Ishikawa (cell line): ENCODE measurements at regions not wholly inside any gene's neighbourhood (a gene's known extent, or its start where the extent isn't known, plus 50 kb on each side); places are given as distances from the start of the nearest gene placed in this dataset.

ENCODE experiments used
- CEBPB ChIP-seq: IDR thresholded peaks from 2 replicates; pipeline ENCODE4 v1.6.1; 2012
- CREB1 ChIP-seq: IDR thresholded peaks from 2 replicates; pipeline ENCODE4 v1.6.1; 2012; ENCODE audit warnings: low read depth
- EGR1 ChIP-seq: IDR thresholded peaks from 2 replicates; pipeline ENCODE4 v1.6.1; 2012
- EP300 ChIP-seq: IDR thresholded peaks from 2 replicates; pipeline ENCODE4 v1.6.1; 2012; ENCODE audit warnings: borderline replicate concordance
- FOXM1 ChIP-seq: IDR thresholded peaks from 2 replicates; pipeline ENCODE4 v1.6.1; 2012; ENCODE audit warnings: low read depth, borderline replicate concordance
- MAX ChIP-seq: IDR thresholded peaks from 2 replicates; pipeline ENCODE4 v1.6.1; 2012
- NFIC ChIP-seq: IDR thresholded peaks from 2 replicates; pipeline ENCODE4 v1.6.1; 2012
- RAD21 ChIP-seq: IDR thresholded peaks from 2 replicates; pipeline ENCODE4 v1.6.1; 2012; ENCODE audit warnings: low read depth
- TAF1 ChIP-seq: IDR thresholded peaks from 2 replicates; pipeline ENCODE4 v1.6.1; 2012; ENCODE audit warnings: low read depth, mild to moderate bottlenecking
- TCF12 ChIP-seq: IDR thresholded peaks from 2 replicates; pipeline ENCODE4 v1.6.1; 2012; ENCODE audit warnings: low read depth
- TEAD4 ChIP-seq: IDR thresholded peaks from 2 replicates; pipeline ENCODE4 v1.6.1; 2012
- USF1 ChIP-seq: IDR thresholded peaks from 2 replicates; pipeline ENCODE4 v1.6.1; 2012
- YY1 ChIP-seq: IDR thresholded peaks from 2 replicates; pipeline ENCODE4 v1.6.1; 2012; ENCODE audit warnings: low read depth
- ZBTB7A ChIP-seq: IDR thresholded peaks from 2 replicates; pipeline ENCODE4 v1.6.1; 2012; ENCODE audit warnings: low read depth
- TF ChIP-seq, protein P1 (sequence below): IDR thresholded peaks from 2 replicates; pipeline ENCODE4 v1.6.1; 2012; ENCODE audit warnings: low read depth, mild to moderate bottlenecking

GRCh38 chr14:65329481-65329880, 83.0 kb upstream of the FUT8 start:
- no peak for TF ChIP-seq TEAD4
- no peak for TF ChIP-seq RAD21
- no peak for TF ChIP-seq EGR1
- no peak for TF ChIP-seq CEBPB
- TF ChIP-seq FOXM1, result no peak
- TF ChIP-seq, protein P1, sequence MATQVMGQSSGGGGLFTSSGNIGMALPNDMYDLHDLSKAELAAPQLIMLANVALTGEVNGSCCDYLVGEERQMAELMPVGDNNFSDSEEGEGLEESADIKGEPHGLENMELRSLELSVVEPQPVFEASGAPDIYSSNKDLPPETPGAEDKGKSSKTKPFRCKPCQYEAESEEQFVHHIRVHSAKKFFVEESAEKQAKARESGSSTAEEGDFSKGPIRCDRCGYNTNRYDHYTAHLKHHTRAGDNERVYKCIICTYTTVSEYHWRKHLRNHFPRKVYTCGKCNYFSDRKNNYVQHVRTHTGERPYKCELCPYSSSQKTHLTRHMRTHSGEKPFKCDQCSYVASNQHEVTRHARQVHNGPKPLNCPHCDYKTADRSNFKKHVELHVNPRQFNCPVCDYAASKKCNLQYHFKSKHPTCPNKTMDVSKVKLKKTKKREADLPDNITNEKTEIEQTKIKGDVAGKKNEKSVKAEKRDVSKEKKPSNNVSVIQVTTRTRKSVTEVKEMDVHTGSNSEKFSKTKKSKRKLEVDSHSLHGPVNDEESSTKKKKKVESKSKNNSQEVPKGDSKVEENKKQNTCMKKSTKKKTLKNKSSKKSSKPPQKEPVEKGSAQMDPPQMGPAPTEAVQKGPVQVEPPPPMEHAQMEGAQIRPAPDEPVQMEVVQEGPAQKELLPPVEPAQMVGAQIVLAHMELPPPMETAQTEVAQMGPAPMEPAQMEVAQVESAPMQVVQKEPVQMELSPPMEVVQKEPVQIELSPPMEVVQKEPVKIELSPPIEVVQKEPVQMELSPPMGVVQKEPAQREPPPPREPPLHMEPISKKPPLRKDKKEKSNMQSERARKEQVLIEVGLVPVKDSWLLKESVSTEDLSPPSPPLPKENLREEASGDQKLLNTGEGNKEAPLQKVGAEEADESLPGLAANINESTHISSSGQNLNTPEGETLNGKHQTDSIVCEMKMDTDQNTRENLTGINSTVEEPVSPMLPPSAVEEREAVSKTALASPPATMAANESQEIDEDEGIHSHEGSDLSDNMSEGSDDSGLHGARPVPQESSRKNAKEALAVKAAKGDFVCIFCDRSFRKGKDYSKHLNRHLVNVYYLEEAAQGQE, result no peak
- no peak for TF ChIP-seq EP300

DNA sequence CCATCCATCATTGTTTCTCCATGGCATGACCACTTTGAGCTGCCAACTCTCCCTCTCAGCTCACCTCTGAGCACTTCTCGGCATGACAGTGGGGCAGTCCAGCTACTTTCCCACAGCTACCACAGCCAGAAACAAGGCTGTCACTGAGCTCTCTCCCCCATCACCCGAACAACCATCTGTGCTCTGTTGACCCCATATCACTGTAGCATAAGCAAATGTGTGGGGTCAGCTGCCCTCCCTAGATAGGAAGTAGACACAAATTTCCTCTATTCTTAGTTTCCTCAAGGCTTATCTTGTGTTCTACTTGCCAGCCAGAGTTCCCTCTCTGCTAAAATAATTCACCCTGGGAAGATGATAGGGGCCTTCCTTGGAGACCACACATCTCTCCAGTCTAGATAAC, 82.6 kb upstream of the FUT8 start:
- TF ChIP-seq FOXM1, result no peak
- TF ChIP-seq CREB1, result no peak
- TF ChIP-seq TEAD4, result no peak

DNA sequence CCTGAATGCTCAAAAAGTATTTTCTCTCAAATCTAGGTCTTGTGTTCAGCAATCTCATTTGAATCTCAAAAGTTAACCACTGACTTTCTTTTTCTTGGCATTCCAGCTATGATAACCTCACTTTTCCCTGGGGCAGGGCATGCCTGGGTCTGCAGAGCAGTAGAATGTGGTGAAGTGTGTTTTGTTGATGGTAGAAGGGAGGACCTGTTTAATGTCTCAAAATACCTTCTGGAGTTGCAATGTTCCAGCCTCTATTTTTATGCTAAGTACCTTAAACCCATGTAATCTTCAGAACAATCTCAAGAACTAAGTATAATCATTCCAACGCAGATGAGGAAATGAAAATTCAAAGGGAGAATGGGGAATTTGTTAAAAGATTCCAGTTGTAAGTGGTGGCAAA, 82.1 kb upstream of the FUT8 start:
- TF ChIP-seq TAF1, result no peak
- no peak for TF ChIP-seq CEBPB
- TF ChIP-seq, protein P1, result no peak
- no peak for TF ChIP-seq FOXM1
- TF ChIP-seq TCF12, result no peak
- TF ChIP-seq EGR1, result no peak
- no peak for TF ChIP-seq ZBTB7A
- no peak for TF ChIP-seq YY1
- no peak for TF ChIP-seq MAX
- TF ChIP-seq USF1, result no peak
- no peak for TF ChIP-seq NFIC
- TF ChIP-seq TEAD4, result no peak
- no peak for TF ChIP-seq RAD21

GRCh38 chr14:65331652-65332051, 80.9 kb upstream of the FUT8 start:
- no peak for TF ChIP-seq EGR1
- TF ChIP-seq YY1, result no peak
- TF ChIP-seq RAD21, result no peak
- no peak for TF ChIP-seq CEBPB
- no peak for TF ChIP-seq TCF12
- TF ChIP-seq CREB1, result no peak
- no peak for TF ChIP-seq USF1

DNA sequence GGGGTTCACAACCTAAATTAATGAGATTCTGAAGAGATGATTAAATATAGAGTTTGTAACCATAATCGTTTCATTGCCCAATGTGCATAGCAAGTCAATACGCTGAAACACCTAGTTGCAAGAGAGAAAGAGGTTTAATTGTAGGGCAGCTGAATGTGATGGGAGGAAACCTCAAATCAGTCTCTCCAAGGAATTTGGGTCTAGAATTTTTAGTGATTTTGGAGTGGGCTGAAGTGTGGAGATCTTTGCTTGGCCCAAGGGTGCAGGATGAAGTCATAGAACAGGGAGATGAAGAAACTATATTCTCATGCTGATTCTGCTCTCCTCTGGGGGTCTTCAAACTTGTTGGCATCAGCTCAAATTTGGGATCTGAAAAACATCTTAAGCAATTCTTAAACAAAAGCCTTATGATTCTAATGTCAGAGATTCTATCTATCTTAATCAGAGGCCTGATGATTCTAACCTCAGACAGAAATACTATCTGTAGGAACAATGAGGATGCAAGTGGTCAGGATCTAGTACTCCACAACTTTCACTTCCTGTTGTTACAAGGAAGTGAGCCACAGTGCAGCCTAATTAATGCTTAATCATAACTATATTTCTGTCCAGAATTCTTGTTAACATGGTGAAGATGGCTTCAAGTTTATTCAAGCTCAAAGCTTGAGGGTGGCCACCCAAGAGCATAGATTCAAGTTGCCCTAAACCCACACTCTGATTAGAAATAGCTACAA, 80.2 kb upstream of the FUT8 start:
- TF ChIP-seq ZBTB7A (no peak), YY1 (no peak), TEAD4 (no peak), EP300 (no peak), EGR1 (no peak), TAF1 (no peak), USF1 (no peak), TCF12 (no peak), RAD21 (no peak), FOXM1 (no peak), NFIC (no peak)

DNA sequence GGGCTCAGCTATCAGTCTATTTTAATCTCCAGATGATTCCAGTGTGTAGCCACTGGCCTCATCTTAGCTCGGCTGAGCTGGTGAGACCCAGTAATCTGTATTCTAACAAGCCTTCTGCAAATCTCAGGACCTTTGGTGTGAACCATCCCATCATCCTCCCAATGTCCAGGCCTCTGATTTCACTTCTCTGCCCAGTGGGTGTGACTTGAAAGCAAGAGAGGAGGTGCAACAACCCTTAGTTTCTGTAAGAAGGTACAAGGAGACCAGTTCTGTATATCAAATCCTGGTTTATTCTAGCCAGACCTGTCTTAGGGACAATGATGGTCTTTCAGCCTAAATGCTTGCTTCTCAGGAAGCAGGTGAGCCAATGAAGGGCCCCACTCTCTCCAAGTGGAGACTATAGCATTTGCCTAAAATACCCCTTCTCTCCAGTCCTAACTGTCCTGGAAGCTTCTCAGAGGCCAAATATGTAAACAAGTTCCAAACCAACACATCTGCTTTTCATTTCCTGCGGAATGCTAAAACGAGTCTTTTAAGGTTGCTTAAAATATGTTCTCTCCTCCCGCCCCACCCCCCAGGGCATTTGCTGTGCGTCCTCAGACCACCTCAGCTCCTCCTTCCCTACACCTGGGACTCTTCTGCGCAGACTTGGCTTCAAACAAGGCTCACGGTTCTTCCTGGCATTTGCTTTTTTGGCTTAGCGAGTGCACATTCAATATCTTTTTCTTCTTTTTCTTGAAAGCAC, 78.4 kb upstream of the FUT8 start:
- no peak for TF ChIP-seq TCF12
- TF ChIP-seq NFIC, result no peak
- no peak for TF ChIP-seq TAF1
- no peak for TF ChIP-seq CEBPB
- TF ChIP-seq TEAD4, result no peak
- no peak for TF ChIP-seq EGR1
- TF ChIP-seq FOXM1, result no peak
- no peak for TF ChIP-seq CREB1
- no peak for TF ChIP-seq MAX
- TF ChIP-seq, protein P1, result no peak
- no peak for TF ChIP-seq YY1
- TF ChIP-seq EP300, result no peak
- no peak for TF ChIP-seq USF1
- TF ChIP-seq RAD21, result no peak
